HG03342 (cell line): ENCODE measurements at regions not wholly inside any gene's neighbourhood (a gene's known extent, or its start where the extent isn't known, plus 50 kb on each side); places are given as distances from the start of the nearest gene placed in this dataset.

ENCODE experiments used
- ATAC-seq: cut with Tn5 transposase; IDR thresholded peaks from one replicate; pipeline ENCODE4 v1.9.1; 2021; ENCODE audit warnings: mild to moderate bottlenecking, moderate library complexity; ENCODE audit not compliant: unreplicated experiment

GRCh38 chr18:59848002-59848401 is 51.8 kb upstream of the PMAIP1 start:
- peak; percentile 38 for ATAC-seq

DNA sequence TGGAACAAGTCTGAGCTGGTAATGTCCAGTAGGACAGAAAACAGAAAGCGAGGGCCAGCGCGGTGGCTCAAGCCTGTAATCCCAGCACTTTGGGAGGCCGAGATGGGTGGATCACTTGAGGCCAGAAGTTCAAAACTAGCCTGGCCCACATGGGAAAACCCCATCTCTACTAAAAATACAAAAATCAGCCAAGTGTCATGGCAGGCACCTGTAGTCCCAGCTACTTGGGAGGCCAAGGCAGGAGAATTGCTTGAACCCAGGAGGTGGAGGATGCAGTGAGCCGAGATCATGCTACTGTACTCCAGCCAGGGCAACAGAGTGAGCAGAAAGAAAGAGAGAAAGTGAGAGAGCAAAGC is 52.3 kb upstream of the PMAIP1 start:
- ATAC-seq: peak; percentile 25

DNA sequence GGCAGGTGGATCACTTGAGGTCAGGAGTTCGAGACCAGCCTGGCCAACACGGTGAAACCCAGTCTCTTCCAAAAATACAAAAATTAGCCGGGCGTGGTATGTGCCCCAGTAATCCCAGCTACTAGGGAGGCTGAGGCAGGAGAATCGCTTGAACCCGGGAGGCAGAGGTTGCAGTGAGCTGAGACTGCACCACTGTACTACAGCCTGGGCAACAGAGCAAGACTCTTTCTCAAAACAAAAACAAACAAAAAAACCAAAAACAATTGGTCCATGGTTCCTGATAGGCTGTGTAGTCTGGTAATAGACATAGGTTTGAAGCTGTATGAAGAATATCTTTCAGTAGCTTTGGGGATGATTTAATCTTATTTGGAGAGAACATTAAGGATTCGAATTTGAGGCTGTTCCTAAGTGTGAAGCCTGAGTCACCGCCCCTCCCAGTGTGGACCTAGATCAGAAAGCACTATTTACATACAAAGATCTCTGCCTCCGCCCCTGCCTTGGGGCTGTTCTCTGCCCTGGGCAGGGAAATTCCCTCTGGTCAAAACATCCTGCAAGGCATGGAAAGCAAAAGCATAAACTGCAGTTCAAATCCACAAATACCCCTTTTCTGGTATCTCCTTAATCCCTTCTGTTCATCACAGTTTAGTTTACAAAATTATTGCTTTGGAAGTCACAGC is 52.8 kb upstream of the PMAIP1 start:
- ATAC-seq: peak; percentile 95

DNA sequence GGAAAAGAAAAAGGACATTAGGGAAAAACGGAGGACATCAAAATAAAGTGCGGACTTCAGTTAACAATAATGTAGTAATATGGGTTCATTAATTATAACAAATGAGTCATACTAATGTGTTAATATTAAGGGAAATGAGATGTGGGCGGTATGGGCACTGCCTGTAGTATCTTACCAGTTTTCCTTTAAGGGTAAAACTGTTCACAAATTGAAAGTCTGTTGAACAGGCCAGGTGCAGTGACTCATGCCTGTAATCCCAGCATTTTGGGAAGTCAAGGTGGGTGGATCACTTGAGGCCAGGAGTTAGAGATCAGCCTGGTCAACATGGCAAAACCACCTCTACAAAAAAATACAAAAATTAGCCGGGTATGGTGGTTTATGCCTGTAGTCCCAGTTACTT is 56.8 kb upstream of the PMAIP1 start:
- ATAC-seq: no peak

- no peak for ATAC-seq
Observed at GRCh38 chr18:59839931-59840685, 59.7 kb upstream of the PMAIP1 start.

- no peak for ATAC-seq
Observed at GRCh38 chr18:59839246-59839645, 60.5 kb upstream of the PMAIP1 start.

- ATAC-seq: peak; percentile 49
Observed at GRCh38 chr18:59837586-59837985, 62.2 kb upstream of the PMAIP1 start.

DNA sequence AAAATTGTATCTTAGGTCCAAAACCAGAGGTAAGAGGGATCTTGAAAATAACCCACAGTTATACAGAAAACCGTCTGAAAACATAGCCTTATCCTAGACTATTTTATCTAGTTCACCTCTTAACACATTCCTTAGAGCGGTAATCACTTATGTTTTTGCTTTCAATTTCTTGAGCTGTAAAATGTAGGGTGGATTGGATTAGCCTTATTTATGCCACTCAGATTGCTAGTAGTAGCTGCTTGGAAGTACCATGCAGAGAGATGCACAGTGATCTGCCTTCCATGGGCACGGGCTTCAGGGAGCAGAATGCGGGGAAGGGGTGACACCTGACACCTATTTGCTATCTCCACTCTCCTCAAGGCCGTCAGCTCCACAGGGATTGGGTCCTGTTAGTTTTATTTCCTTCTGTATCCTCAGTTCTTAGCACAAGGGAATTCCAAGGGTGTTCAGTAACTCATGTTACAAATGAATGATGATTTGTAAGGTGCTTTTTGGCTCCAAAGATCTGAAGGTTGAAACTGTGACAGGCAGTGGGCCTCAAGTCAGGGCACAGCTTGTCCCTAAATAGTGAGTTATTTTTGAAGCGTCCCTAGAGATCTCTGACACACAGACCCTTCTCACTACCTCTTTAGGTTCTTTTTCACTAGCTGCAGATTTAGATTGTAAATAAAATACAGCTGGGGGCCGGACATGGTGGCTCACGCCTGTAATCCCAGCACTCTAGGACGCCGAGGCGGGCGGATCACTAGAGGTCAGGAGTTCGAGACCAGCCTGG is 64.0 kb upstream of the PMAIP1 start:
- ATAC-seq: peak; percentile 49

DNA sequence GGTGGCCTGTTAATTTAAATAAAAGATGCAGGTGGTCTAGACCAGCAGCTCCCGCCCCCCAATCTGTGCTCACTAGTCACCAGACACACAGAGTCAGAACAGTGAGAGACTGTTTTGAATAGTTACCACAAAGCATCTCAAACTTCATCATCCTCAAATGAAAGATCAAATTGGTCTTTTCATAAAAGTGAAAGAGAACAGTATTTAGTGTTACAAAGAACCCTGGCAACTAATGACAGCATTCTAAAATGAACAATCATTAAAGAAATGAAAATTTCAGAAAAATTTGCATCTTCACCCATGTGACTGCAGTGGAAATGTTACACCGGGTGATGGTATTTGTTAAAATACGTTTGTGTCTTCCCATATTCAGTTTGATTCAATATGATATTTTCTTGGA is 65.5 kb upstream of the PMAIP1 start:
- peak; percentile 46 for ATAC-seq

GRCh38 chr18:59833785-59834184 is 66.0 kb upstream of the PMAIP1 start:
- peak; percentile 65 for ATAC-seq

DNA sequence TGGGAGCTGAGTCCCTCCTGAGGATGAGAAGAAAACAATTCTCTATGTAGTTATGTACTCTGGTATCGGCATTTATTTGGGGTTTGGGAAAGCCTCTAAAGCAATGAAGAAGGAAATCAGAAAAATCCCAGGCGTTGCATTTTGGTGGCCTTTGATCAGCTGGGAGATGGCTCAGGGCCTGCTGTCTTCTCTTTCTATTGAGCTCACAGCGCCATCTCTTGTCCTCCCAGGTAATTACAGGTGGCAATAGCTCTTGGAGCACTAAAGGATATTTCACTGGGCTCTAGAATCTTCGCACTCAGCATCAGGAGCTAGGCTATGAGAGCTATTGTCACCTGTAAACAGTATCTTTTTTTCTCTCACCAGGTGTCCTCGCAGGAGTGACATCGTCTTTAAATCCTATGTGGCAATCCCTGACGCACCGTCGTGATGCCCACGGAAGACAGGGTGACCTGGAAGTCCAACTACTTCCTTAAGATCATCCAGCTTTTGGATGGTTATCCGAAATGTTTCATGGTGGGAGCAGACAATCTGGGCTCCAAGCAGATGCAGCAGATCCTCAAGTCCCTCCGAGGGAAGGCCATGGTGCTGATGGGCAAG is 76.1 kb upstream of the PMAIP1 start:
- peak; percentile 86 for ATAC-seq

DNA sequence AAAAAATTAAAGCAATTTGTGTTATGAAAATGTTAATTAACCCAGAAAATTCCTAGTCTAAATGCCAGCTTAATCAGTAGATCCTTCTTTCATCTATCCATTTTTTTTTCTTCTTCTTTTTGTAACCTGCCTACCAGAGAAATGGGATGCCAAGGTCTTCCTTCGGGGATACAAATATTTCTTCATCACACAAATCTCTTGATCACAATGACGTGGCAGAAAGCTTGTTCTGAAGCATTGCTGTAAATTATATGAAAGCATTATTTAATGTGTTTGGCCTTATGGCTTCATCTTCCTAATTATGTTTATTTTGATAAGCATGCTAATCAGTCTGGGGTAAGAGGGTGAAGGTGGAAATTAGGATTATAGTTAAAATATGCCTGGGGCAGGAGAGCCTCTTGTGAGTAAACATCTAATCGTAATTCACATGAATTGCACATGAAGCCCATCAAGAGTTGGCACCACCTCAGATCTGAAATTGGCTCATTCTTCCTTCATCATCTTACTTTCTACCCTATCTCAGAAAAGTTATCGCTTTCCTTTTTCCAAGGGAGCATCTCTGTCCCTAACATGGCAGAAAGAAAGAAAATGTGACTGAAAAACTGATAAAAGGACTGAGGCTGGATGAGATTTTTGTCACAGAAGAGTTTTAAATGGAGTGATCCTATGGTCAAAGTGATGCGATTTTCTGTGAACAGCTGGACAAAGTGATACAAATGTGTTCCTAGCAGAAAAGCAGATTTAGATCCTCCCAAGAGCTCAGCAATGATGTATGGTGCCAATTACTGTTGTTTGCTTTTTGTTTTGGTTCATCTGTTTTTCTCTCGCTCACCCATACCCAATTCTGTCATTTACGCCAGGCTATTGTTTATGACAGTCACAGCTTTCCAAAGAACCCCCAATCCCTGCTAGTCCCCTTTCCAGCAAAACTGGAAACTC is 76.9 kb upstream of the PMAIP1 start:
- ATAC-seq: no peak

DNA sequence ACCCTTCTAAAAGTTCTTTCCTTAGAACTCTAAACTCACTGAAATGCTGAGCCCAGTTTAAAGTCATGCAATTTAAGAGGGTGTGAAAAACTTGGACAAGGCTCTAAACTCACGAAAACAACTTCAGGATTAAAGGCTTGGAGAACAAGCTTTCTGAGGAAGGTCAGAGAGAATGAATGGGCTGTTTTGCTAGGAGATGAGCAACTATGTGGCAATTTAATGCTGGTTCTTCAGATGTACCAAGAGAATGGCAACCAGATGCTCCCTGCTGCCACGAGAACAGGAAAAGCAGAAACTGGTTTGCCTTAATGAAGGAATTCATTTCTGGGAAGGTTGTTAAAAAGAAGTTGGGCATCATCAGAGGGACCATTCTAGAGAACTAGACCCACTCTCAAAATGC is 77.8 kb upstream of the PMAIP1 start:
- ATAC-seq: no peak

DNA sequence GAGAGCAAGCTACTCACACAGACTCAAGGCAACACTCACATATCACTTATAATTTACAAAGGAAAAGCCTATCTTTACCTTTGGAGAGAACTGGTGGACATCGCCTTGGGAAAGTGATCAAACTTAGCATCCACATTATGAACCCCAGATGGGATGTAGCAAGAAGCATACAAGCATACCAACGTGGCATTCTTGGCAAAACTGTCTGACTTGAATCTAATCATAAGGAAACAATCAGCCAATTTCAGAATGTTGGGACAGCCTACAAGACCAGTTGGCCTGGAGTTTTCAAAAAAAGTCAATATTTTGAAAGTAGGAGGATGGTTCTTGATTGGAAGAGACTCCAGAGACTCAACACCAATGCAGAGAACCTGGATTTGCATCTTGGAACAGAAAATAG is 79.1 kb upstream of the PMAIP1 start:
- ATAC-seq: no peak

DNA sequence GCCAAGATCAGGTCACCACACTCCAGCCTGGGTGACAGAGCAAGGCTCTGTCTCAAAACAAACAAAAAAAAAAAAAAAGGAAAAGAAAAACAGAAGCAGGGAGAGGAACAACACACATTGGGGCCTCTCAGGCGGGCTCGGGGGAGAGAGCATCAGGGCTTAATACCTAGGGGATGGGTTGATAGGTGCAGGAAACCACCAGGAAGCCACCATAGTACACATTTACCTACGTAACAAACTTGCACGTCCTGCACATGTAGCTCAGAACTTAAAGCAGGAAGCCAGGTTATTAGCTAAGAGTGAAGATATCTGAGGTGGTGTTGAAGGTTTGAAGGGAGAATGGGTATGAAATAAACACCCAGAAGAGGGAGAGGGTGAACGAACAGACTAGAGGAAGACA is 81.0 kb upstream of the PMAIP1 start:
- no peak for ATAC-seq

GRCh38 chr18:59814891-59815290 is 84.9 kb upstream of the PMAIP1 start:
- no peak for ATAC-seq

GRCh38 chr18:59813942-59814341 is 85.9 kb upstream of the PMAIP1 start:
- no peak for ATAC-seq

DNA sequence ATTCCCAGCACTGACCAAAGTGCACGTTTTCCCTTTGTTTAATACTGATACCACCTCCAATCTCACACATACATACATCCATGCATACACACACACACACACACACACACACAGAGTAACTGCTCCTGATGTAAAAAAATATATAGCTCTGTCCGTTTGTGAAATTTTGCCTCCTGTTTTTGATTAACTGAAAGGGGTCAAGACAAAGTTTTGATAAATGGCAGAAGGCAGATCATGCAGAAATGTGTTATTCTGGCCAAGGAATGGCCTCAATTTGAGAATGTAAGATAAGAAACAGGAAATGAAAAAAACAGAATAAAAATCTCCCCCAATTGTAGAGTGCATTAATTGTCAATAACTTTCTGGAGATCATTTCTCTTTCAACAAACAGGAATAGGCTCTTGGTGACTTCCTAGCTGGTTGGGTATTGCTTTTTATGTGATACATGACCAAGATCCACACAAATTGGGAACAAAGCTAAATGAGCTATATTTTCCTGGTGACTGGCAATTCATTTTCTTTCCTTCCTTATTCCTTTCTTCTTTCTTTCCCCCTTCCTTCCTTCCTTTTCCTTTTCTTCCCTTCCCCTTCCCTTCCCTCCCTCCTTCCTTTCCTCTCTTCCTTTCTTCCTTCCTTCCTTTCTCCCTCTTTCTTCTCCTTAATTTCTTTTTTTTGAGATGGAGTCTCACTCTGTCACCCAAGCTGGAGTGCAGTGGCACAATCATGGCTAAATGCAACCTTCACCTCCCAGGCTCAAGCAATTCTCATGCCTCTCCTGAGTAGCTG is 88.9 kb upstream of the PMAIP1 start:
- no peak for ATAC-seq

DNA sequence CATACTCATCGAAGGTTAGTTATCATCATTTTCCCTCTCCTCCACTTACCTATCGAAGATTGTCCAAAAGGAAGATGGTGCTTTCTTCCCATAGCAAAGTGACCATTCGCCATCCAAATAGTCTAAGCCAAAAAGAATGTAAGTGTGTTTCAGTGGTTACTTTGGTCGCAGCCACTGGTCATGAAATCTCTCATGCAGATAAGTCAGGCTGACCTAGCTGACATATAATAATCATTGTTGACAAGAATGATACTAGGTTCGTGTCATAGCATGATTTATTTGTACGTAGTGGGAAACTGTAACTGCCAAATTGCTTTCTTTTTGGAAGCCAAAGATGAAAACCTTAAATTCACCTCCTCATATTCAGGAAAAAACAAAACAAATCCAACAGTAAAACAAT is 89.6 kb upstream of the PMAIP1 start:
- no peak for ATAC-seq

DNA sequence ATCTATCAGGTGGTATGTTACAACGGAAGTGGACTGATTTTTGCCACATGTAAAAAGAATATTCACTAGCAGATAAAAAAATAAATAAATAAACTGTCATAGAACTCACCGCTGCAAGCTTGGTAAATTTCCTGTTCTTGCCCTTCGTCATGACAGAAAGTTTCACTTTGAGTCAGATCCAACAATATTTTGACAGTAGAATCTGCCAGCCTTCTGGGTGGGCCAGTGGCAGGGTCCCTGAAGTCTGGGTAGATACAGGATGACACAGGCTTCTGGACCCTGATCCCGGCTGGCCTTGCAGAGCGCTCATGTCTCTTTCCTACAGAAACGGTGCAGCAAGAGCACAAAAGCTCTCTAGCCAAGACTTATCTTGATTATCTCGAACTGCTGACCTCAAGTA is 97.8 kb upstream of the PMAIP1 start:
- no peak for ATAC-seq
